GM10248 (cell line): ENCODE measurements at regions not wholly inside any gene's neighbourhood (a gene's known extent, or its start where the extent isn't known, plus 50 kb on each side); places are given as distances from the start of the nearest gene placed in this dataset.
"Not testable (repeated sequence)": the region's sequence is repeated elsewhere in the genome, so short reads cannot be mapped to it uniquely, and the experiment has no call there.

Source experiments
- CTCF ChIA-PET: fragments of 300-600 bp; sonication (Branson Sonifier 250); formaldehyde crosslinking; extraction: SDS; loops from one replicate; lab custom pipeline; 2021; ENCODE audit warnings: antibody characterized with exemption; lab: Yijun Ruan, JAX
- POLR2A ChIA-PET: fragments of 350-650 bp; sonication (Branson Sonifier 250); formaldehyde crosslinking; extraction: SDS; loops from one replicate; lab custom pipeline; 2020; ENCODE audit warnings: antibody characterized with exemption; lab: Yijun Ruan, JAX
- DNase-seq: peaks from one replicate; pipeline ENCODE4 v3.0.0; 2012; ENCODE audit errors: extremely low spot score
- CTCF ChIP-seq: IDR thresholded peaks from 2 replicates; pipeline ENCODE4 v1.5.1; 2012; ENCODE audit warnings: mild to moderate bottlenecking, low read depth; ENCODE audit errors: extremely low read depth, missing control alignments, control extremely low read depth

DNA sequence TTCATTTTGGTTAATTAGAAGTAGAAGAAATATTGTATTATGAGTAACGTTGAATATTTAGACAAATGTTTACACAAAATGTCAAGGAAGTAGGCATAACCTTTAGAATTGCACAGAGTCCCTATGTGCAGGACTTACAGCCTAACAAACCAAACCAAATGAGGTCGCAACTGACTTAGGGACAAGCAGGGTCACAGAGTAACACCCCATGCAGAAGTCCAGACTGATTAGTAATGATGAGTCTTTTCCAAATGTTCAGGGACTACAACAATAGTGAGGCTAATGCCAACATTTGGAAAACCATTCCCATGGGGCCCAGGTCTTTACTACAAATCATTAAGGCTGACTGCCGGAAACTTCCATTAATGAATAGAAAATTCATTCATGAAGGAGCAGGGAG, 452.5 kb upstream of the CHAC2 start:
- TF ChIP-seq CTCF: no peak
- ChIA-PET CTCF (interaction anchor here (1.1 kb wide), 1 partner anchor 47 kb away, joined by 3 read pairs; no protein-coding TSS in a partner anchor), POLR2A (no interaction called here)
- DNase-seq: no peak

DNA sequence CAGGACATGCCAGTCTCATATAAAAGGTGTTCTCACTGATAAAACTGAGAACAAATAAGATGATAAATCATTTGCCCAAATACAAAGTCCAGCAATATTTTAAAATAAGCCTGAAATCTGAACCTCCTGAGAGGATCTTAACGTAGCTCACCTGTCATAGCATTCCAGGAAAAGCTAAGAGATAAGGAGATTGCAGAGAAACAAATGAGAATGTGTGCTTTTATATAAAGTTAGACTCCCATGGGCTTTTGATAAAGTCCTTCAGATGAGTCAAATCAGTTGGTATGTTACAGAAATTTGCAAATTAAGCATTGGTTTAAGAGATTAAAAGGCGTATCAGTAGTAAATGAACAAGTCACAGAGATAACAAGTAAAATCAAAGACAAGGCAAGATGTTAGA, 452.9 kb upstream of the CHAC2 start:
- ChIA-PET POLR2A (no interaction called here), CTCF (interaction anchor here (1.0 to 1.1 kb wide), 3 partner anchors 10 to 134 kb away, joined by 3 read pairs; no protein-coding TSS in a partner anchor)
- DNase-seq: no peak
- no peak for TF ChIP-seq CTCF

GRCh38 chr2:53313644-53314043, 454.0 kb upstream of the CHAC2 start:
- DNase-seq, POLR2A ChIA-PET: not testable (repeated sequence)
- CTCF ChIA-PET: interaction anchor here (1.0 to 1.1 kb wide), 2 partner anchors 9 to 133 kb away, joined by 3 read pairs; no protein-coding TSS in a partner anchor

DNA sequence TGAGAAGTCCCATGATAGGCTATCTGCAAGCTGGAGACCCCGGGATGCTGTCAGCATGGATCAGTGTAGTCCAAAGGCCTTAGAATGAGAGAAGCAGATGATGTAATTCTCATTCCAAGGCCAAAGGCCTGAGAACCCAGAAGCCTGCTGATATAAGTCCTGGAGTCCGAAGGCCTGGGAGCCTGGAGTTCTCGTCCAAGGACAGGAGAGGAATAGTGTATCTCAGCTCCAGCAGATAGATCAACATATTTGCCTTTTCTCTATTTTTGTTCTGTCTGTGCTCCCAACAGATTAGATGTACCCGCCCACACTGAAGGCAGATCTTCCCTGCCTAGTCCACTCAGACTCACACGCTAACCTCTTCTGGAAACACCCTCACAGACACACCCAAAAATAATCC, 454.9 kb upstream of the CHAC2 start:
- ChIA-PET POLR2A (no interaction called here), CTCF (no interaction called here)
- TF ChIP-seq CTCF: no peak
- no peak for DNase-seq

DNA sequence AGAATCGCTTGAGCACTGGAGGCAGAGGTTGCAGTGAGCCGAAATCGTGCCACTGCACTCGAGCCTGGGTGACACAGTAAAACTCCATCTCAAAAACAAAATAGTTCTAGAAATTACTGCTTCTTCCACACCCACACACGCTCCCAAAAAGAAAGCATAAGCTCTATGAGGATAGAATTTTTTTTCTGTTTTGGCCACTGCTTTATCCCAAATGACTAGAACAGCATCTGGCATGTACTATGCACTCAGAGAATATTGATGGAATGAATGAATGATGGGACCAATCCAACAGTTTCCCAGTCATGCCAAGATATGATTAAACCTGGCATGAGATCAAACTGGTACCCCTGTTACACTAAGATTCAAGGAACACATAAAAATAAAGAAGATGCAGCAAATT, 455.4 kb upstream of the CHAC2 start:
- no peak for DNase-seq
- ChIA-PET CTCF (no interaction called here), POLR2A (no interaction called here)
- TF ChIP-seq CTCF: no peak

GRCh38 chr2:53303012-53303578, 464.5 kb upstream of the CHAC2 start:
- no peak for TF ChIP-seq CTCF
- DNase-seq: no peak
- ChIA-PET CTCF (no interaction called here), POLR2A (no interaction called here)

GRCh38 chr2:53302455-53302854, 465.1 kb upstream of the CHAC2 start:
- POLR2A ChIA-PET: no interaction called here

More at GRCh38 chr2:53302455-53302854, 465.1 kb upstream of the CHAC2 start:
- TF ChIP-seq CTCF: no peak
- no peak for DNase-seq
- CTCF ChIA-PET: no interaction called here
